Muscle layer of colon (tissue), 2 donors: ENCODE measurements at regions not wholly inside any gene's neighbourhood (a gene's known extent, or its start where the extent isn't known, plus 50 kb on each side); places are given as distances from the start of the nearest gene placed in this dataset.

Experiments
- H3K27ac ChIP-seq: one replicate; pipeline ENCODE4 v1.7.0; 2013; ENCODE audit warnings: low read depth, mild to moderate bottlenecking, low read length, moderate library complexity
- H3K27me3 ChIP-seq, 2 donors: one replicate each; pipeline ENCODE4 v1.7.0; 2013; ENCODE audit warnings: low read length in 2 of 2, mild to moderate bottlenecking in 2 of 2; ENCODE audit not compliant: insufficient read depth in 2 of 2, control insufficient read depth in 1 of 2
- H3K36me3 ChIP-seq: one replicate; pipeline ENCODE4 v1.7.0; 2013; ENCODE audit warnings: mild to moderate bottlenecking, low read length; ENCODE audit not compliant: insufficient read depth
- H3K4me1 ChIP-seq: one replicate; pipeline ENCODE4 v1.7.0; 2013; ENCODE audit warnings: mild to moderate bottlenecking, low read length; ENCODE audit not compliant: insufficient read depth
- H3K4me3 ChIP-seq, 2 donors: one replicate each; pipeline ENCODE4 v1.7.0; 2013; ENCODE audit warnings: low read length in 2 of 2, low read depth in 1 of 2, mild to moderate bottlenecking in 1 of 2, moderate library complexity in 1 of 2
- H3K9ac ChIP-seq: one replicate; pipeline ENCODE4 v1.7.0; 2013; ENCODE audit warnings: low read length
- H3K9me3 ChIP-seq: one replicate; pipeline ENCODE4 v1.7.0; 2013; ENCODE audit warnings: mild to moderate bottlenecking, low read length
- donor health status: abdominal sarcoma.
- donor health status: Adenocarcinoma of cecum.

DNA sequence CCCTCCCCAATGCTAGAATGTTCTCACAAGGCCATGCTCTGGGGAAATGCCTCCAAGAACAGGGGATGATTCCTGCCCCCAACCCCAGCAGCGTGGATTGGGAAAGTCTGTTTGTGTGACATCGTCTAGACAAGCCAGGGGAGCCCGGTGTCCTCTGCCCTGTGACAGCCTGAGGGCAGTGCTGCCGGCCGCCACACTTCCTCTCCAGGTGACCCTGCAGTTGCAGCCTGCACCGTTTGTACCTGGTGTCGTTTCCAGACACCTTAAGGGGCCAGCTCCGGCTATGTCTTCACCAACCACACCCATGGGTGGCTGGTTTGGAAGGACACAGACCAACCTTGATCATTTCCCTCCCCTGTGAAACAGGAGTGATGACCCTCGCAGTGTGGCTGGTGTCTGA is 372.6 kb downstream of the BCL11B start:
- no peaks in the 10 kb centered on the region for H3K9me3 ChIP-seq
- no peaks in the 10 kb centered on the region for H3K36me3 ChIP-seq
- no peak overlapping the region for H3K9ac ChIP-seq
- H3K27ac ChIP-seq: no peak overlapping the region
- no peaks in the 10 kb centered on the region for H3K4me1 ChIP-seq
- no peak overlapping the region for H3K4me3 ChIP-seq
- peaks cover 0 to 4% of the 10 kb centered on the region in 2 donors for H3K27me3 ChIP-seq

DNA sequence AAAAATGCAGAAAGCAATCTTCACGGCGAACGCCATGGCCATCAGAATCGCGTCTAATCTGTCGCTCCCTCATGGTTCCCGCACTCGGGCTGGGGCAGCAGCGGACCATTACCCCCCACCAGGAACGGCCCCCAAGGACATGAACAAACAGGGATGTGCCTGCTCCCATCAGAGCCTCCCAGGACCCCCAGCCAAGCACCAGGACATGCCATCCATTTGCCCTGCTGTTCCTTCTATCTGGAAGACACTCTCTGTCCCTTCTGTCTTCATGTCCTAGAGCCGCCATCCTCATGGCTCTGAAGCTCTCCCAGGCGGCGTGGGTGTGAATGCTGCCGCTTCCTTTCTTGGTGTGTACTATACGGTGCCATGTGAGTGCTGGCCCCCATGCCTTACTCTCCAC is 371.8 kb downstream of the BCL11B start:
- no peaks in the 10 kb centered on the region for H3K4me1 ChIP-seq
- no peak overlapping the region for H3K9ac ChIP-seq

DNA sequence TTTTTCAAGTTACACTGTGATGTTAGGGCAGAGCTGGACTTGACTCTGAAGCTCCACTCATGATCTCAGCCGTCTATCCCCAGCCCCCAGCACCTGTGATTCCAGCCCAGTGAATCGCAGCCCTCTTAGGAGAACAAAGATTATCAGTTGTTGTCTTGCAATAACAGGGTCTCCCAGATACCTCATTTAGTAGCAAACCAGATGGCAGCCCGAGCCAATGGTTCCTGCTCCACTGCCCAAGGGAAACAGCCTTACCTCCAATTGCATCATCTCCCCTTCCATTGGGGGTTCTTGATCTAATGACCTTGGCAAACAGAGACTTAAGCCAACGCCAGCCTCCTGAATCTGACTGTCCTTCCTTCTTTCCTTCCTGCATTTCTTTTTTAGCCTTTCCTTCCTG is 371.2 kb downstream of the BCL11B start:
- H3K4me3 ChIP-seq: no peak overlapping the region
- H3K27me3 ChIP-seq: peaks cover 0 to 5% of the 10 kb centered on the region in 2 donors
- no peaks in the 10 kb centered on the region for H3K36me3 ChIP-seq
- no peaks in the 10 kb centered on the region for H3K4me1 ChIP-seq
- no peak overlapping the region for H3K9ac ChIP-seq
- H3K9me3 ChIP-seq: no peaks in the 10 kb centered on the region
- H3K27ac ChIP-seq: no peak overlapping the region

More for the DNA sequence above, 371.8 kb downstream of the BCL11B start:
- Histone ChIP-seq H3K4me3 (no peak overlapping the region), H3K27me3 (peaks cover 0 to 4% of the 10 kb centered on the region in 2 donors), H3K36me3 (no peaks in the 10 kb centered on the region), H3K27ac (no peak overlapping the region), H3K9me3 (no peaks in the 10 kb centered on the region)

DNA sequence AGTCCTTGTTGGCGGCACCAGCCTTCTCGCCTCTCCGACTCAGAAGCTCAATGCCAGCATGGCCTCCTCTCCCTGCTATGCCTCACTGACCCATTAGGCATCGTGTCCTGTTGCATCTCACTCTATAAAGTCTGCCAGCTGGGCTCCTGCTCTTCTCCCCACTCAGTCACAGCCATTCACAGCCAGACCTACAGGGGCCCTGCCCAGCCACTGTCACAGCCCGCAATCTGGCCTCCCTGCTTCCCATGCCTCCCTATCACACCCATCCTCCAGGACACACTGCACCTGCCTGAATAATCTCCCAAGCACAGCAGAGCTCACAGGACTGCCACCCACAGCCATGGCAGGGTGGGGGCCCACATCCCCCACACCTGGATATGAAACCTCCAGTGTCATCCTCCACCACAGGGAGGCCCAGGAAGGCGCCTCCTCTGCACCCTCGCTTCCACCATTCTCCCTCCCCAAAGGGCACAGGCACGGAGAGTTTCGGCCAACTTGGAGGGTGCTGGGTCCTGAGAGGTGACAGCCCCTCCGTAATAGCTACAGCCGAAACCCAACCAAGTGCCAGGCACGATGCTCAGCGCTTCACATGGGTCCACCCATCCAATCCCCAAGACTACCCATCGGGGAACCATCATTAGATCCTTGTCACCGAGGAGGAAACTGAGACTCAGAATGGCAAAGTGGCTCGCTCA is 370.3 kb downstream of the BCL11B start:
- Histone ChIP-seq H3K4me1 (peaks cover 9% of the 10 kb centered on the region), H3K27me3 (peaks cover 0 to 13% of the 10 kb centered on the region in 2 donors)

DNA sequence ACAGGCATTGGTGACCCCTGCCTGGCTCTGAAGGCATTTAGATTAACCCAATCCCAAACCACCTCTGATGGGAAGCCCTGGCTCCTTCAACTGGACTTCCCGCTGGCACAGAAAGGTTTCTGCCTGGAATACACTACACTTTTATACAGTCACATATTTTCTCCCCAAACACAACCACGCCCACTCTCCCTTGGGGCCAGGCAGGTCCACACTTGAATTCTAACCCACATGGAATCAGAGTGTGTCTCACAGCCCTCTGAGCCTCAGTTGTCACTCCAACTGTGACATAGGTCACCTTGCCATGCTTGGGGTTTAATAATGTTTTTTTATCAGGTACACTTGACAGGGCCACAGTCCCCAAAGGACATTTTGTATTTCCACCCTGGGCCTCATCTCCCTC is 368.6 kb downstream of the BCL11B start:
- no peak overlapping the region for H3K9ac ChIP-seq
- H3K27ac ChIP-seq: no peak overlapping the region
- H3K9me3 ChIP-seq: no peaks in the 10 kb centered on the region
- H3K4me1 ChIP-seq: peaks cover 10% of the 10 kb centered on the region
- H3K27me3 ChIP-seq: peaks cover 0 to 13% of the 10 kb centered on the region in 2 donors
- H3K36me3 ChIP-seq: no peaks in the 10 kb centered on the region
- H3K4me3 ChIP-seq: no peak overlapping the region

More for the DNA sequence above, 370.3 kb downstream of the BCL11B start:
- no peak overlapping the region for H3K4me3 ChIP-seq
- no peak overlapping the region for H3K9ac ChIP-seq
- H3K27ac ChIP-seq: no peak overlapping the region
- no peaks in the 10 kb centered on the region for H3K36me3 ChIP-seq
- H3K9me3 ChIP-seq: no peaks in the 10 kb centered on the region

DNA sequence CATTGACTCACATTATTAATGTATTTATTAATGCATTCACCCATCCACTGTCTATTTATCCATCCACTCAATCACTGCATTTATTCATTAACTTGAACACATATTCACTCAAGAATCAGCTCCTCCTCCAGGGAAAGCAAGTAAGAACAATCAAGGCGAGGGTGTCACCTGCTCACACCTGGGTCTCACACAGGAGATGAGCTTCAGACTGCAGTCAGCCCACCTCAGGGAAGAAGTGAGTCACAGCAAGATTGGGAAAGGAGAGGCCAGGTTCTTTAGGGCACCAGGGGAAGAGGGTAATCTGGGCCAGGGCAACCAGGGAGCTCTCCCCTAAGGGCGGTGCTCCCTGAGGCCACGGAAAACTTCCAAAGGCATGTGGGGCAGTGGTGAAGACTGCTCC is 367.3 kb downstream of the BCL11B start:
- Histone ChIP-seq H3K4me1 (peaks cover 10% of the 10 kb centered on the region), H3K9me3 (no peaks in the 10 kb centered on the region), H3K9ac (no peak overlapping the region), H3K27me3 (peaks cover 0 to 13% of the 10 kb centered on the region in 2 donors), H3K36me3 (no peaks in the 10 kb centered on the region), H3K4me3 (no peak overlapping the region), H3K27ac (no peak overlapping the region)

DNA sequence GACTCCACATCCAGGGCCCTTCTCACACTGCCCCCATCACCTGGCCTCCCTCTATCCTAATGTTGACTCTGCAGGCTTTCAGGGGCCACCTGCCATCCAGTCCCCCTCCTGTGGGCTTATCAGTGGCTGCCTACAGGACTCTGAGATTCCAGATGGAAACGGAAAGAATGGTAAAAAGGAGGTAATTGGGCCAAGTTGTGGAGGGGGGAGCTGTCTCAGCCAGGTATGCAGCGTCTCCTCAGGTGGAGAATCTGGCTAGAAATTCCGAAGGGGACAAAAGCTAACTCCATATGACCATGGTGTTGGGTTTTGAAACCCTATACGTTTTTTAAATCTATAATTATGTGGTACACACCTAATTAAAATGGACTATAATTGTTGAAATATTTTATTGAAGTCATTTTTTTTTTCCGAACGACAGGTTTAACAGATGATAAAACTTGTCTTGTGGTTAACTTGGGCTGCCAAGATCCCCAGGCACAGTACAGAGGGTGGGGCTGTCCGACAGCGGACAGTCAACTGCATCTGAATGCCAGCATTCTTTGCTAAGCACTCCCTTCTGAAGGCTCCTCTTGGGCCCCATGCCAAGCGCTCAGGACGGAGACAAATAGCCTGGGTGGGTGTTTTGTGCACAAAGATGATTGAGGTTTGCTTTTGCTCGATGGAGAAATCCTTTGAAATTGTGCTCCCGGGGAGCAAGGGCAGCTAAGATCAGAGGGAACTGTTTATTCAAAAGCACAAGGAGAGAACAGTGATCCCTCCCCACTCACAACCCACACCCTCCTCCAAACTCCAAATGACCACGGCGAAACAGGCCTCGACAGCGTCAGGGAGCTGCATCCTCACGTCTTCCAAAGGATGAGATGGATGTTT is 365.6 kb downstream of the BCL11B start:
- peaks cover 0 to 13% of the 10 kb centered on the region in 2 donors for H3K27me3 ChIP-seq
- H3K9me3 ChIP-seq: no peaks in the 10 kb centered on the region
- H3K4me1 ChIP-seq: peaks cover 10% of the 10 kb centered on the region
- no peak overlapping the region for H3K27ac ChIP-seq
- H3K36me3 ChIP-seq: no peaks in the 10 kb centered on the region
- H3K9ac ChIP-seq: no peak overlapping the region
- no peak overlapping the region for H3K4me3 ChIP-seq

DNA sequence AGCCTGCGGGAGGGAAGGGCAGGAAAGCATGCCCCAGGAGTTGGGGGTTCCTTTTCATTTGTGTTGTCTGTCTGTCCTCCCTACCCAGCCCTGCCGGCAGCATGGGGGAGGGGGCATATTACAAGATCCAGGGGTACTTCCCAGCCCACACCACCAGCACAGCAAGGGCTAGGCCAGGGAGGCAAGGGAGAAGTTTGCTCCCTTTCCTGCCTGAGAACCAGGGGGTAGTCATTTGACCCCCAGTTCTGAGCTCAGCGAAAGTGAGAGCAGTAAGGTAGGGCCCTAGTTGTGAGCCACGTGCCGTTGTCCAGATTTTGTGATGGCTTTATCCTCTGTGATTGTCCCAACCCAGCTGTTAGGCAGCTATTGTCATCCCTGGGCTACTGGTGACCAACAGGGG is 364.7 kb downstream of the BCL11B start:
- Histone ChIP-seq H3K4me1 (peaks cover 10% of the 10 kb centered on the region), H3K36me3 (no peaks in the 10 kb centered on the region), H3K9ac (no peak overlapping the region), H3K27me3 (peaks cover 0 to 9% of the 10 kb centered on the region in 2 donors), H3K27ac (no peak overlapping the region), H3K9me3 (no peaks in the 10 kb centered on the region), H3K4me3 (no peak overlapping the region)

DNA sequence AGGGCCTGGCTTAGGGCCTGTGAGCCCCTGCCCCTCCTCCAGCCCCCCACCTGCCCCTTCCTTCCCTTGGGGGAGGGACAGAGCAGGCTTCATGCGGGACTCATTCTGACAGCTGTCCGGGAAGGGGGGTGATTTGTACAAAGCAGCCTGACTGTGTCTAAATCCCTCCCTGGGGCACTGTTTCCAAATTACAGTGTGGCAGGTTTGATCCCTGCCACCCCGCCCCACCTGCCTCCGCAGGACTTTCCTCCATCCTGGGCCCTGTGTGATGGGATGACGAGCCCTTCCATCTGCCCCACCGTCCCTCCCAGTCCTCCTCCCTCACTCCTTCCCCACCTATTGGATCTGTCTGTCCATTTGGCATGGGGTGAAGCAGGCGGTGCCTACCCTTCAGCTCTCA is 363.9 kb downstream of the BCL11B start:
- peaks cover 10% of the 10 kb centered on the region for H3K4me1 ChIP-seq
- H3K9me3 ChIP-seq: no peaks in the 10 kb centered on the region
- peaks cover 0 to 9% of the 10 kb centered on the region in 2 donors for H3K27me3 ChIP-seq
- no peak overlapping the region for H3K27ac ChIP-seq
- H3K36me3 ChIP-seq: no peaks in the 10 kb centered on the region
- H3K4me3 ChIP-seq: no peak overlapping the region
- H3K9ac ChIP-seq: no peak overlapping the region

DNA sequence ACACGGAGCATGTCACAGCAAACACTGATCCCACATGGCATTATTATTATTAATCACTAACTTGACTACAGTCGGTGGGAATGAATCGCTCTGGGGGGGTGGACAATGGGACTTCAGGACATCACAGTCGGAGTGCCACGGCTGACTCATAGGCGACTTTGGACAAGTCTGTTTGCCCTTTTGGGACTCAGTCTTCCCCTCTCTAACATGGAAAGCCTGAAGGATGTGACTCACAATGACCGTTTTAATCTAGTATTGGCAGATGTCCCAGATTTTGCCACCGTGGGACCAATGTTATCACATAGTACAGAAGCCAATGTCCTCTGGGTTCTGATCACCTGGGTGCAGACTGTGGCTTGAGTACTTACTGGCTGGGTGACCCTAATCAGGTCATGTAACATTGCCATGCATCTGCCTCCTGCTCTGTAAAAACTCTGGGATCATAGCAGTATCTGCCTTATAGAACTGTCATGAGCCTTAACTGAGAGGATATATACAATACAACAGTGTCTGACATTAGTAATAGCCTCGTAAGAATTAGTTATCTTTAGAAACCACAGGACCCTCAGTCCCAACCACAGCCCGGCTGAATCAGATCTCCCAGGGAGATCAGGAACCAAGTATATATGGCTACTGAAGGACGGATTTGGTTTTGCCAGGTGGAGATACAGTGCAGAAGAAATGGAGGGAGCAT is 362.6 kb downstream of the BCL11B start:
- H3K9me3 ChIP-seq: no peaks in the 10 kb centered on the region
- no peak overlapping the region for H3K9ac ChIP-seq
- H3K4me3 ChIP-seq: no peak overlapping the region
- no peak overlapping the region for H3K27ac ChIP-seq
- no peaks in the 10 kb centered on the region for H3K36me3 ChIP-seq
- H3K4me1 ChIP-seq: peaks cover 10% of the 10 kb centered on the region
- peaks cover 0 to 9% of the 10 kb centered on the region in 2 donors for H3K27me3 ChIP-seq

DNA sequence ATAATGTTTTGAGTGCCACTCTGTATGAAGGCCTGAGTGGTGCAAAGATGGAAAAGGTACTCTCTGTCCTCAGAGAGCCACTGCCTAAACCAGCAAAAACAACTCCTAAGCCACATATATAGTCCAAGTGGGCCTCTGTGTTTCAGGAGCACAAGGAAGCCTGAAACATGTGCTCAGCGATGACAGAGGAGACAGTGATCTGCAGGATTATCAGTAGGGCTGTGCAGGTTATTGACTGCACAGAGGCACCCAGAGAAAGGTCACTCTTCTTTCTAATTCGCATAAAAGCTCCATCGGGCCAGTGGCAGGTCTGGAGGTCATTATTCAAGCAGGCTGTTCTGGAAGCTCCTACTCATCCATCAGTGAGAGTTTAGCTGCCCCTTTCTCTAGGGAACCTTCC is 361.9 kb downstream of the BCL11B start:
- H3K9me3 ChIP-seq: no peaks in the 10 kb centered on the region
- H3K4me1 ChIP-seq: peaks cover 10% of the 10 kb centered on the region
- H3K36me3 ChIP-seq: no peaks in the 10 kb centered on the region
- no peak overlapping the region for H3K9ac ChIP-seq
- H3K27ac ChIP-seq: no peak overlapping the region
- H3K4me3 ChIP-seq: no peak overlapping the region
- peaks cover 0 to 9% of the 10 kb centered on the region in 2 donors for H3K27me3 ChIP-seq
